ENCODE measurements at regions not wholly inside any gene's neighbourhood (a gene's known extent, or its start where the extent isn't known, plus 50 kb on each side); places are given as distances from the start of the nearest gene placed in this dataset.

DNA sequence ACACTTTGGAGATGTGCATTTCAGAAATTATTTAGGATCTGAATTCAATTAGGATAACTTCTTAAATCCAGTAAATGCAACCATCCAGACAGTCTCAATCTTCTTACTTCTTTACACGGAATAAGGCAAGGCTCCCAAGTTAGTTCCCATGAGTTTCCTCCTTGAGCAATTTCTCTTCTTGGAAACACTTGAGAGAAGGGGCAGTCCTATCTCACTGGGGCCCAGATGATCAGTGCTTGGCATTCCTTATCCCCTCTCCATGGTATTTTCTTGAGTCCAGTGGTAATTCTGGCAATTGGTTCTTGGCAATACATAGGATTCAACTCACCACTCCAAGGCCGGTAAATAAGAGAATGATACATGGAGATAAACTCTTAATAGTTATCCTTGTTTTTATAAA lies 87.1 kb upstream of the PTHLH start:
- peaks cover 8% of the 10 kb centered on the region for H3K4me1 ChIP-seq (ENCODE audit: control insufficient read depth, extremely low read depth, insufficient read depth, low read length)
- no peak overlapping the region for H3K4me3 ChIP-seq (replicated peaks in 1 of 3; ENCODE audit: insufficient read depth in 1 of 3, low read depth in 1 of 3, low read length in 3 of 3)
- BruUV-seq (replicated peaks): no TSS peak
- TF ChIP-seq, protein P1, sequence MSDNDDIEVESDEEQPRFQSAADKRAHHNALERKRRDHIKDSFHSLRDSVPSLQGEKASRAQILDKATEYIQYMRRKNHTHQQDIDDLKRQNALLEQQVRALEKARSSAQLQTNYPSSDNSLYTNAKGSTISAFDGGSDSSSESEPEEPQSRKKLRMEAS (IDR thresholded peaks at IDR 0.05; ENCODE audit: insufficient read depth, insufficient read length): no peak
- TF ChIP-seq MYC (IDR thresholded peaks at IDR 0.05; ENCODE audit: low read depth, low read length) (no peak), FOS (IDR thresholded peaks at IDR 0.05; ENCODE audit: borderline replicate concordance, insufficient read depth, low read length) (no peak), POLR2A (IDR thresholded peaks at IDR 0.05; ENCODE audit: low read depth, low read length) (no peak), POLR2AphosphoS5 (IDR thresholded peaks at IDR 0.05; ENCODE audit: insufficient read depth, low read depth, low read length) (no peak), JUN (IDR thresholded peaks at IDR 0.05; ENCODE audit: borderline replicate concordance, insufficient read depth, insufficient read length, low read depth) (no peak), EZH2 (IDR thresholded peaks at IDR 0.05; ENCODE audit: borderline replicate concordance, low read depth, low read length, severe bottlenecking) (no peak), GATA2 (IDR thresholded peaks at IDR 0.05; ENCODE audit: insufficient read depth, insufficient read length, low read depth, low read length) (no peak)
- TF ChIP-seq, protein P2, sequence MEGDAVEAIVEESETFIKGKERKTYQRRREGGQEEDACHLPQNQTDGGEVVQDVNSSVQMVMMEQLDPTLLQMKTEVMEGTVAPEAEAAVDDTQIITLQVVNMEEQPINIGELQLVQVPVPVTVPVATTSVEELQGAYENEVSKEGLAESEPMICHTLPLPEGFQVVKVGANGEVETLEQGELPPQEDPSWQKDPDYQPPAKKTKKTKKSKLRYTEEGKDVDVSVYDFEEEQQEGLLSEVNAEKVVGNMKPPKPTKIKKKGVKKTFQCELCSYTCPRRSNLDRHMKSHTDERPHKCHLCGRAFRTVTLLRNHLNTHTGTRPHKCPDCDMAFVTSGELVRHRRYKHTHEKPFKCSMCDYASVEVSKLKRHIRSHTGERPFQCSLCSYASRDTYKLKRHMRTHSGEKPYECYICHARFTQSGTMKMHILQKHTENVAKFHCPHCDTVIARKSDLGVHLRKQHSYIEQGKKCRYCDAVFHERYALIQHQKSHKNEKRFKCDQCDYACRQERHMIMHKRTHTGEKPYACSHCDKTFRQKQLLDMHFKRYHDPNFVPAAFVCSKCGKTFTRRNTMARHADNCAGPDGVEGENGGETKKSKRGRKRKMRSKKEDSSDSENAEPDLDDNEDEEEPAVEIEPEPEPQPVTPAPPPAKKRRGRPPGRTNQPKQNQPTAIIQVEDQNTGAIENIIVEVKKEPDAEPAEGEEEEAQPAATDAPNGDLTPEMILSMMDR (IDR thresholded peaks at IDR 0.05; ENCODE audit: extremely low read depth in 1 of 2, insufficient read depth in 1 of 2, low read depth in 1 of 2, low read length in 2 of 2): no peak
- H3K9me3 ChIP-seq (replicated peaks; ENCODE audit: control insufficient read depth, insufficient read depth, low read length): no peaks in the 10 kb centered on the region
- no peak overlapping the region for H3K9ac ChIP-seq (replicated peaks; ENCODE audit: extremely low read depth, insufficient read depth, low read length)
- dilution Hi-C loops (cut with MboI; ENCODE audit: extremely low pct_ligation_motif_present, low sequenced_read_pairs) (no loop called here), intact Hi-C loops (cut with micrococcal nuclease) (no loop called here)
- no peak for DNase-seq (ENCODE audit: low read depth, low spot score)
- no peaks in the 10 kb centered on the region for H3K9me1 ChIP-seq (replicated peaks; ENCODE audit: control insufficient read depth, extremely low read depth, insufficient read depth, low read length)
- H3K27me3 ChIP-seq (ENCODE audit: control insufficient read depth in 2 of 2, insufficient read depth in 2 of 2, low read length in 2 of 2): no peaks in the 10 kb centered on the region
- ChIA-PET POLR2A (no interaction called here), CTCF (no interaction called here)
- no peaks in the 10 kb centered on the region for H4K20me1 ChIP-seq (replicated peaks; ENCODE audit: control insufficient read depth, extremely low read depth, insufficient read depth, low read length)
- no peaks in the 10 kb centered on the region for H3K79me2 ChIP-seq (ENCODE audit: control insufficient read depth, insufficient read depth, low read length)
- no peaks in the 10 kb centered on the region for H3K36me3 ChIP-seq (ENCODE audit: control insufficient read depth in 2 of 2, extremely low read depth in 1 of 2, insufficient read depth in 2 of 2, low read length in 2 of 2)
- FAIRE-seq: no peak
- no peak overlapping the region for H3K4me2 ChIP-seq (ENCODE audit: insufficient read depth, low read length)
- no peak overlapping the region for H3K27ac ChIP-seq (ENCODE audit: insufficient read depth, low read depth, low read length)
- H2AFZ ChIP-seq (ENCODE audit: low read depth, low read length): no peak overlapping the region
